OCI-LY3 (cell line): ENCODE measurements at regions not wholly inside any gene's neighbourhood (a gene's known extent, or its start where the extent isn't known, plus 50 kb on each side); places are given as distances from the start of the nearest gene placed in this dataset.

Experiments used
- H2AFZ ChIP-seq: fragments of 200-600, 300-600 bp; shearing (Covaris generic); 2 replicates; pipeline ENCODE4 v1.6.0; 2014; ENCODE audit warnings: antibody characterized with exemption, low read depth, low read length
- H3K27ac ChIP-seq: fragments of 200-600, 300-600 bp; sonication (generic); 2 replicates; pipeline ENCODE4 v1.5.1; 2014; ENCODE audit warnings: mild to moderate bottlenecking, low read length, moderate library complexity, mixed read lengths
- H3K27me3 ChIP-seq: fragments of 200-600, 300-600 bp; sonication (generic); 2 replicates; pipeline ENCODE4 v1.6.1; 2014; ENCODE audit warnings: low read depth, low read length, mixed read lengths
- H3K36me3 ChIP-seq: fragments of 200-600, 300-600 bp; sonication (generic); replicated peaks from 2 replicates; pipeline ENCODE3; 2014; ENCODE audit warnings: low read depth, low read length, mixed read lengths
- H3K4me1 ChIP-seq: fragments of 300-600, 200-600 bp; sonication (generic); 2 replicates; pipeline ENCODE4 v1.6.1; 2014; ENCODE audit warnings: low read length, mixed read lengths
- H3K4me2 ChIP-seq: fragments of 200-600, 300-600 bp; sonication (generic); 2 replicates; pipeline ENCODE4 v1.6.1; 2014; ENCODE audit warnings: low read length, mixed read lengths
- H3K4me3 ChIP-seq: fragments of 300-600, 200-600 bp; sonication (generic); 2 replicates; pipeline ENCODE4 v1.5.1; 2014; ENCODE audit warnings: antibody characterized with exemption, mild to moderate bottlenecking, low read length, moderate library complexity
- H3K79me2 ChIP-seq: fragments of 300-600, 200-600 bp; shearing (Covaris generic); 2 replicates; pipeline ENCODE4 v1.6.1; 2014; ENCODE audit warnings: mild to moderate bottlenecking, low read length, mixed read lengths
- H3K9ac ChIP-seq: fragments of 300-600, 200-600 bp; shearing (Covaris generic); 2 replicates; pipeline ENCODE4 v1.6.0; 2014; ENCODE audit warnings: mild to moderate bottlenecking, low read length, moderate library complexity
- H3K9me3 ChIP-seq: fragments of 200-600, 300-600 bp; shearing (Covaris generic); 2 replicates; pipeline ENCODE4 v1.6.1; 2014; ENCODE audit warnings: low read length, mixed read lengths; ENCODE audit not compliant: insufficient read depth
- H4K20me1 ChIP-seq: fragments of 200-600, 300-600 bp; sonication (generic); 2 replicates; pipeline ENCODE4 v1.6.1; 2016; ENCODE audit warnings: low read length, mixed read lengths; ENCODE audit not compliant: insufficient read depth
- EZH2phosphoT487 ChIP-seq: fragments of 200-600 bp; shearing (Covaris generic); IDR thresholded peaks from 2 replicates; pipeline ENCODE4 v1.6.1; 2018; ENCODE audit warnings: antibody characterized with exemption, mixed run types, low read depth
- TF ChIP-seq, protein P1 (sequence below): fragments of 200-600, 300-600 bp; sonication (generic); IDR thresholded peaks from 2 replicates; pipeline ENCODE4 v1.5.1; 2014; ENCODE audit warnings: antibody characterized with exemption, low read length, low read depth

DNA sequence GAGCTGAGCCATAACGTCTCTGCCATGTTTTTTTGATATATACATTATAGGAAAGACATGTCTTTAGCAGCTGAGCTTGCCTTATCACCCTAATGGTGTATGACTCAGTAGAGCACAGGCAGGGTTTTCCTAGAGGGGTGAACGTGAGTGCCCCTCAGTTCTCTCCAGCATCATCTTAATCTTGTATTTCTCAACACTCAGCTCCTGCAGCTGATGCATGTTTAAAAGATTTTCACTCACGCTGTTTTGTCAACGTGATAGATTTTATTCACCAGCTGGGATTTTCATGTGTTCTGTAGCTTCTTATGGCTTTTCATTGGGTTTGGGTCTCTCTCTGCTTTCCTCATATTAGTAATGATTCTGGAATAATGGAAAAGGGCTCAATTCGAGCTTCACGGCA, 186.0 kb upstream of the PMFBP1 start:
- no peaks in the 10 kb centered on the region for H3K79me2 ChIP-seq
- TF ChIP-seq, protein P1, sequence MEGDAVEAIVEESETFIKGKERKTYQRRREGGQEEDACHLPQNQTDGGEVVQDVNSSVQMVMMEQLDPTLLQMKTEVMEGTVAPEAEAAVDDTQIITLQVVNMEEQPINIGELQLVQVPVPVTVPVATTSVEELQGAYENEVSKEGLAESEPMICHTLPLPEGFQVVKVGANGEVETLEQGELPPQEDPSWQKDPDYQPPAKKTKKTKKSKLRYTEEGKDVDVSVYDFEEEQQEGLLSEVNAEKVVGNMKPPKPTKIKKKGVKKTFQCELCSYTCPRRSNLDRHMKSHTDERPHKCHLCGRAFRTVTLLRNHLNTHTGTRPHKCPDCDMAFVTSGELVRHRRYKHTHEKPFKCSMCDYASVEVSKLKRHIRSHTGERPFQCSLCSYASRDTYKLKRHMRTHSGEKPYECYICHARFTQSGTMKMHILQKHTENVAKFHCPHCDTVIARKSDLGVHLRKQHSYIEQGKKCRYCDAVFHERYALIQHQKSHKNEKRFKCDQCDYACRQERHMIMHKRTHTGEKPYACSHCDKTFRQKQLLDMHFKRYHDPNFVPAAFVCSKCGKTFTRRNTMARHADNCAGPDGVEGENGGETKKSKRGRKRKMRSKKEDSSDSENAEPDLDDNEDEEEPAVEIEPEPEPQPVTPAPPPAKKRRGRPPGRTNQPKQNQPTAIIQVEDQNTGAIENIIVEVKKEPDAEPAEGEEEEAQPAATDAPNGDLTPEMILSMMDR, result no peak
- no peak for TF ChIP-seq EZH2phosphoT487
- no peak overlapping the region for H3K9ac ChIP-seq
- H2AFZ ChIP-seq, result no peak overlapping the region
- H3K4me2 ChIP-seq, result no peak overlapping the region
- no peaks in the 10 kb centered on the region for H3K4me1 ChIP-seq
- H3K27me3 ChIP-seq, result no peaks in the 10 kb centered on the region
- H4K20me1 ChIP-seq, result no peaks in the 10 kb centered on the region
- no peak overlapping the region for H3K4me3 ChIP-seq
- no peaks in the 10 kb centered on the region for H3K36me3 ChIP-seq
- H3K9me3 ChIP-seq, result no peaks in the 10 kb centered on the region
- no peak overlapping the region for H3K27ac ChIP-seq

DNA sequence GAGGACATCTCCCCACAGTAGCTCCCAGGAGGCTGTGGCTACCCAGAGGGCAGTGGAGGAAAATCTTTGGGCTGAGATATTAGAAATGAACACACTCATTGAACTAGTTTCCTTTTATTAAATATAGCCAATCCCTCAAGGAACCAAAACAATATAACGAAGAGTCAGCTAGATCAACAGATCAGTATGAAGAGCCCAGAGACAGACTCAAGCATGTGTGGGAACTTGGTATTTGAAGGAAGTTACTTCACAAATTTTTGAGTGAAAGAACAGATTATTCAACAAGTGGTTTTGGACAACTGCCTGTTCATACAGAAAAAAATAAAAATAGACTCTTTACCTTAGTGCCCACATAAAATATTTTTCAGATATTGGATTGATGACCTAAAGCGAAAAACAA, 183.6 kb upstream of the PMFBP1 start:
- Histone ChIP-seq H3K4me1 (no peaks in the 10 kb centered on the region), H3K9me3 (no peaks in the 10 kb centered on the region), H2AFZ (no peak overlapping the region), H3K4me2 (no peak overlapping the region), H4K20me1 (no peaks in the 10 kb centered on the region), H3K27me3 (no peaks in the 10 kb centered on the region), H3K4me3 (no peak overlapping the region), H3K79me2 (no peaks in the 10 kb centered on the region), H3K9ac (no peak overlapping the region), H3K36me3 (no peaks in the 10 kb centered on the region), H3K27ac (no peak overlapping the region)
- no peak for TF ChIP-seq EZH2phosphoT487
- TF ChIP-seq, protein P1, result no peak

DNA sequence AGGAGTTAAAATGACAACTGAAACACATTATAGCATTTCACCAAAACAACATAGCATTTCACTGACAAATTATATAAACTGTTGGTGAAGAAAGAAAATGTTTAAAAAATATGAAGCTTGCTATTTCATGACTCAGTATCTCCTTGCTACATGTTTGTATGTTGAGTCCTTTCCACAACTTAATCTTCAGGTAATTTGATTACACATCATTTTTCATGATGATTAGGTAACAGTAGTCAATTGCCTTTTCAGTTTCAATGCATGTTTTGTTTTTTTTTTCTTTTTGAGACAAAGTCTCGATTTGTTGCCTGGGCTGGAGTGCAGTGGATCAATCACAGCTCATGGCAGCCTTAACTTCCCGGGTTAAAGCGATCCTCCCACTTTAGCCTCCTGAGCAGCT, 177.8 kb upstream of the PMFBP1 start:
- Histone ChIP-seq H3K4me3 (no peak overlapping the region), H3K27ac (no peak overlapping the region), H3K9ac (no peak overlapping the region), H3K79me2 (no peaks in the 10 kb centered on the region), H3K27me3 (no peaks in the 10 kb centered on the region), H3K36me3 (no peaks in the 10 kb centered on the region), H4K20me1 (no peaks in the 10 kb centered on the region), H3K4me2 (no peak overlapping the region), H3K4me1 (no peaks in the 10 kb centered on the region), H2AFZ (no peak overlapping the region), H3K9me3 (no peaks in the 10 kb centered on the region)
- no peak for TF ChIP-seq EZH2phosphoT487
- TF ChIP-seq, protein P1, result no peak

DNA sequence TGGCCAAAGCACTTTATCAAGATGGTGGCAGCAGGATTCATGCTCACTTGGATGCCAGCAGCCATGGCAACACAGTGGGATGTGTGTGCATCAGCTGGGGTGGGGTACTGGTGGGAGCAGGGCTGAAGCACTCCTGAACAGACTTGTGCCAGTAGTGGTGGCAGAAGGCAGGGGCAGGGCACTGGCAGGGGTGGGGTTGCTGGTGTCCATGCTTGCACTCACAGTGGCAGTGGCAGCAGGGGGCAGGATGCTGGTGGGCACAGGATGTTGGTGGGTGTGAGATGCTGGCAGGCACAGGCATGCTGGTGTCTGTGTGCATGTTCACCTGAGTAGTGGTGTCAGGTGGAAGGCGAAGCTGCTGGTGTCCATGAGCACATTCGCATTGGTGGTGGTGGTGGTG, 161.0 kb upstream of the PMFBP1 start:
- Histone ChIP-seq H2AFZ (no peak overlapping the region), H3K4me1 (no peaks in the 10 kb centered on the region), H3K36me3 (no peaks in the 10 kb centered on the region), H3K4me2 (no peak overlapping the region), H3K27me3 (no peaks in the 10 kb centered on the region), H3K9ac (no peak overlapping the region), H3K27ac (no peak overlapping the region), H3K79me2 (no peaks in the 10 kb centered on the region), H3K4me3 (no peak overlapping the region), H4K20me1 (no peaks in the 10 kb centered on the region), H3K9me3 (no peaks in the 10 kb centered on the region)
- TF ChIP-seq EZH2phosphoT487, result no peak
- TF ChIP-seq, protein P1, result no peak
